ENCODE measurements at regions not wholly inside any gene's neighbourhood (a gene's known extent, or its start where the extent isn't known, plus 50 kb on each side); places are given as distances from the start of the nearest gene placed in this dataset.
A peak's percentile ranks its signal among the peaks of the same experiment; 100 is the strongest.
"Not testable (repeated sequence)": the region's sequence is repeated elsewhere in the genome, so short reads cannot be mapped to it uniquely, and the experiment has no call there.

DNA sequence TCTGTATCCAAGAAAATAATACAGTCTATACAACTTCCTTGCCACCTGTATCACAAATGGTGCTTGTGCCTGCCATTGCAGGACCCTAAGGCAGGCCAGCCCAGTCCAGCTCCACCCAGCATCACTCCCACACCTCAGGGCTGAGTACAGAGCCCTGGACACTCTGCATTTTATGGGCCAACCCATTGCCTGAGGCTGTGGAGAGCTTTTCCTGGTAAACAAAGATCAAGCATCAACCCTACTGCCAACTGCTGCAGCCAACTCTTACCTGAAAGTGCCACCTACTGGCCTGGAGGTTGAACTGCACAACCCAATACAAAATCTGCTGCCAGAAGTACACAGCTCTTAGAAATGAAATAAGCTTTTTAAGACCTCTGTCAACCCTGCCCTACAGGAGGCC, 1082.2 kb downstream of the NAALADL2 start:
- DNase-seq (ENCODE audit: low spot score) = peak; percentile 12

DNA sequence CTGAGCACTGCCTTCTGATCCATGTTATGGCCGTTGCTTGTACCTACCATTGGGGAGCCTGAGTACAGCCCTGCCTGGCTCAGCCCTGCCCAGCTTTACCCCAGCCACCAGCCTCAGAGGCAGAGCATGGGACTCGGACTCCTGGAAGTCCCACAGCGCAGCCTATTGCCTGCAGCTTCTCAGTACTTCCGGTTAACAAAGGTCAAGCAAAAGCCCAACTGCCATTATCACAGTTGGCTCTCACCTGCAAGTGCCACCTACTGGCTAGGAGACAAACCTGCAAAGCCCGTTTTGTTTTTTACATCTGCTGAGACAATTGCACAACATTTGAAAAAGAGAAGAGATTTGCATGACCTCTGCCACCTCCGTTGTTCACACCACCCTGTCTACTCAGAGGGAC, 1081.7 kb downstream of the NAALADL2 start:
- in situ Hi-C loops (cut with MboI; ENCODE audit: low sequenced_read_pairs, unreplicated experiment) = no loop called here
- TF ChIP-seq, protein P1, sequence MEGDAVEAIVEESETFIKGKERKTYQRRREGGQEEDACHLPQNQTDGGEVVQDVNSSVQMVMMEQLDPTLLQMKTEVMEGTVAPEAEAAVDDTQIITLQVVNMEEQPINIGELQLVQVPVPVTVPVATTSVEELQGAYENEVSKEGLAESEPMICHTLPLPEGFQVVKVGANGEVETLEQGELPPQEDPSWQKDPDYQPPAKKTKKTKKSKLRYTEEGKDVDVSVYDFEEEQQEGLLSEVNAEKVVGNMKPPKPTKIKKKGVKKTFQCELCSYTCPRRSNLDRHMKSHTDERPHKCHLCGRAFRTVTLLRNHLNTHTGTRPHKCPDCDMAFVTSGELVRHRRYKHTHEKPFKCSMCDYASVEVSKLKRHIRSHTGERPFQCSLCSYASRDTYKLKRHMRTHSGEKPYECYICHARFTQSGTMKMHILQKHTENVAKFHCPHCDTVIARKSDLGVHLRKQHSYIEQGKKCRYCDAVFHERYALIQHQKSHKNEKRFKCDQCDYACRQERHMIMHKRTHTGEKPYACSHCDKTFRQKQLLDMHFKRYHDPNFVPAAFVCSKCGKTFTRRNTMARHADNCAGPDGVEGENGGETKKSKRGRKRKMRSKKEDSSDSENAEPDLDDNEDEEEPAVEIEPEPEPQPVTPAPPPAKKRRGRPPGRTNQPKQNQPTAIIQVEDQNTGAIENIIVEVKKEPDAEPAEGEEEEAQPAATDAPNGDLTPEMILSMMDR (IDR thresholded peaks at IDR 0.05; ENCODE audit: borderline replicate concordance, control extremely low read depth, extremely low read depth, insufficient read depth, missing control alignments) = peak; percentile 26
- DNase-seq (ENCODE audit: low spot score) = peak; percentile 19

More for the DNA sequence above, 1082.2 kb downstream of the NAALADL2 start:
- in situ Hi-C loops (cut with MboI; ENCODE audit: low sequenced_read_pairs, unreplicated experiment) = no loop called here
- TF ChIP-seq, protein P1 (IDR thresholded peaks at IDR 0.05; ENCODE audit: borderline replicate concordance, control extremely low read depth, extremely low read depth, insufficient read depth, missing control alignments) = peak; percentile 45

DNA sequence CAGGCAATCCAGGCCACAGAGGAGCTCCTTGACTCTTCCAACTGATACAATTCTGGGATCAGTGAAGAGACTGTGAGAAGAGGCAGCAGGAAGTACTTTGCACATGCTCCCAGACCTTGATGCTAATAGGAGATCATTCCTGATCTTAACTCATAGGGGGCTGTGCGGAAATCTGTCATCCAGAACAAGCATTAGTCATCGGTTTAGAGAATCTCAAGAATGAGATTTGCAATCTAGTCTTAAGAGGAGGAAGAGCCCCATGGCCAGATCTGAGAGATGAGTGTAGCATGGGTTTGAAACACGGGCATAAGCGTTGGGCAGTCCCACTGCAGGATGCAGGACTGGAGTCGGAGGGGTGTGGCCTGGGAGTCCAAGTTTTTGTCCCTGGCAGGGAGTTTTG, 1081.1 kb downstream of the NAALADL2 start:
- DNase-seq (ENCODE audit: low spot score) = no peak
- in situ Hi-C loops (cut with MboI; ENCODE audit: low sequenced_read_pairs, unreplicated experiment) = no loop called here
- TF ChIP-seq, protein P1 (IDR thresholded peaks at IDR 0.05; ENCODE audit: borderline replicate concordance, control extremely low read depth, extremely low read depth, insufficient read depth, missing control alignments) = no peak

DNA sequence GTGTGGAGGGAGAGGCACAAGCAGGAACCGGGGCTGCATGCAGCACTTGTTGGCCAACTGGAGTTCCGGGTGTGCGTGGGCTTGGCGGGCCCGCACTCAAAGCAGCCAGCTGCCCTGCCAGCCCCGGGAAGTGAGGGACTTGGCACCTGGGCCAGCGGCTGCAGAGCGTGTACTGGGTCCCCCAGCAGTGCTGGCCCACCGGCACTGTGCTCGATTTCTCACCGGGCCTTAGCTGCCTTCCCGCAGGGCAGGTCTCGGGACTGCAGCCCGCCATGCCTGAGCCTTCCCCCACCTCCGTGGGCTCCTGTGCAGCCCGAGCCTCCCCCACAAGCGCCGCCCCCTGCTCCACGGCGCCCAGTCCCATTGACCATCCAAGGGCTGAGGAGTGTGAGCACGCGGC, 1078.2 kb downstream of the NAALADL2 start:
- in situ Hi-C loops (cut with MboI; ENCODE audit: low sequenced_read_pairs, unreplicated experiment); DNase-seq (ENCODE audit: low spot score): not testable (repeated sequence)

DNA sequence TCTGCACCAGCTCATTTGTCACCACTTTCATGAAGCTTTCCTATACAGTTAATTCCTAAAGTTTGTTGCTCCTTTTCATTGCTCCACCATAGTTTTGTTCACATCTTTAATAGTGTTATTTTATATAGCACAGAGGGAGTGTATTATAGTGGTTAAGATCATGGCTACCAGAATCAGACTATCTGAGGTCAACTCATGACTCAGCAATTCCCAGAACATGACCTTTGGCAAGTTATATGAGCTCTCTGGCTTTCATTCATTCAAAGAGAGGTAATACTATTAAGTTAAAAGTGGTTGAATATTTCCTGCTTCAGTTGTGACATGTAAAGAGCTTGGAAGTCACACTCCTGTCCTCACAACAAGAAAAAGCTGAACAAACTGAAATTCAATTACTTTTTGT, 1073.5 kb downstream of the NAALADL2 start:
- TF ChIP-seq, protein P1 (IDR thresholded peaks at IDR 0.05; ENCODE audit: borderline replicate concordance, control extremely low read depth, extremely low read depth, insufficient read depth, missing control alignments) = no peak
- DNase-seq (ENCODE audit: low spot score) = no peak
- in situ Hi-C loops (cut with MboI; ENCODE audit: low sequenced_read_pairs, unreplicated experiment) = no loop called here

DNA sequence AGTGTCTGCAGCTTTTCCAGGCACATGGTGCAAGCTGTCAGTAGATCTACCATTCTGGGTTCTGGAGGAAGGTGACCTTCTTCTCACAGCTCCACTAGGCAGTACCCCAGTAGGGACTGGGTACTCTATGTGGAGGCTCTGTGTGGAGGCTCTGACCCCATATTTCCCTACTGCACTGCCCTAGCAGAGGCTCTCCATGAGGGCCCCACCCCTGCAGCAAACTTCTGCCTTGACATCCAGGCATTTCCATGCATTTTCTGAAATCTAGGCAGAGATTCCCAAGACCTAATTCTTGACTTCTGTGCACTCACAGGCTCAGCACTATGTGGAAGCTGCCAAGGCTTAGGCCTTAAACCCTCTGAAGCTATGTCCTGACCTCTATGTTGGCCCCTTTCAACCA, 1060.0 kb downstream of the NAALADL2 start:
- in situ Hi-C loops (cut with MboI; ENCODE audit: low sequenced_read_pairs, unreplicated experiment) = no loop called here
- TF ChIP-seq, protein P1 (IDR thresholded peaks at IDR 0.05; ENCODE audit: borderline replicate concordance, control extremely low read depth, extremely low read depth, insufficient read depth, missing control alignments) = no peak
- no peak for DNase-seq (ENCODE audit: low spot score)

DNA sequence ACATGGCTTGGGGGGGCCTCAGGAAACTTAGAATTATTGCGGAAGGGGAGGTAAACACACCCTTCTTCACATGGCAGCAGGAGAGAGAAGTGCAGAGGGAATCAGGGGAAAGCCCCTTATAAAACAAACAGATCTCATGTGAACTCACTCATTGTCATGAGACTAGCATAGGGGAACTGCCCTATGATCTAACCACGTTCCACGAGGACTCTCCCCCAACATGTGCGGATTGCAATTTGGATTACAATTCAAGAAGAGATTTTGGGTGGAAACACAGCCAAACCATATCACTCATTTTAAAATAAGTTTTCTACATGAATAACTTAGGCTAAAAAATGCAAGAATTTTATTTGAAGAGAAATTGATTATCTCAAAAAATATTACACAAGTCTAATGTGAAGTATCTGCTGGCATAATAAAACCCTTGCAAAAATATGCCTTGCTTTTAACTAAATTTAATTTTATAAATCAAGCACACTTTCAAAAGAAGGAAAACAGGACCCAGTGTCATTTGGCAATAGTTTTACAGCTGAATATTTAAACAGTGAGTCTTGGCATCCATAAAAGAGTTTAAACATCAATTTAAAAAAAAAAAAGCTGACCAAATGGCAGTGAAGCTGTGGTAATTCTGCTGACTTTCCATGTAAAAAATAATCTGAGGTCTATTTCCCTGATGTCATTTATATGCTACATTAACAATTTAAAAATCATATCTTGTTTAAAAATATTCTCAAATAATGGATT, 1057.2 kb downstream of the NAALADL2 start:
- TF ChIP-seq, protein P1 (IDR thresholded peaks at IDR 0.05; ENCODE audit: borderline replicate concordance, control extremely low read depth, extremely low read depth, insufficient read depth, missing control alignments) = no peak
- DNase-seq (ENCODE audit: low spot score) = no peak
- in situ Hi-C loops (cut with MboI; ENCODE audit: low sequenced_read_pairs, unreplicated experiment) = no loop called here

Measured in GM13976 (cell line).